Breast epithelium (tissue), 3 donors: ENCODE measurements at regions not wholly inside any gene's neighbourhood (a gene's known extent, or its start where the extent isn't known, plus 50 kb on each side); places are given as distances from the start of the nearest gene placed in this dataset.

Experiments used
- POLR2A ChIP-seq: fragments of 450-650 bp; IDR thresholded peaks from one replicate; pipeline ENCODE4 v1.6.1; 2016; ENCODE audit warnings: antibody characterized with exemption, mild to moderate bottlenecking, moderate library complexity
- POLR2AphosphoS5 ChIP-seq, 3 donors: sonication (generic); formaldehyde crosslinking; IDR thresholded peaks; one replicate each; pipeline ENCODE4 v1.6.1; 2017; ENCODE audit warnings: antibody characterized with exemption in 3 of 3

DNA sequence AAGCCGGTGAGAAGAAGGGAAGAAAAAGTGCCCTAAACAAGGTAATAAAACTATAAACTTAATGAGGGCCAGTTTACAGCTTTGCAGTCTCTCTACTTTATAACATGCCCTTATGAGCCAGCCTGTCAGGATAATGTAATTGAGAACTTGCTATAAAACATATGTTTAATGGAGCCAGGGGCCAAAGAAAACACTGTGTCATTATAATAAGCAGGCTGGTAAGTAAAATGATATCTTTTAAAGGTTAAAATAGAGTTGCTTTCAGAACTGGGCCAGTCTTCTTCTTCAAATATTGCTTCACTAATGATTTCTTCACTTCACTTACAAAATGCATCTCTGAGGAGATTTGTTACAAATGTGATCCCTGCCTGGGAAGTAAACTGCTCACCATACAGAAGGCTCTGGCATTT, 192.5 kb downstream of the SHOX2 start:
- TF ChIP-seq POLR2A (no peak), POLR2AphosphoS5 (IDR thresholded peaks at IDR 0.05) (no peak)
